GM21367 (cell line): ENCODE measurements at regions not wholly inside any gene's neighbourhood (a gene's known extent, or its start where the extent isn't known, plus 50 kb on each side); places are given as distances from the start of the nearest gene placed in this dataset.

Experiments used
- ATAC-seq: cut with Tn5 transposase; IDR thresholded peaks from one replicate; pipeline ENCODE4 v1.9.1; 2021; ENCODE audit not compliant: unreplicated experiment

- no peak for ATAC-seq
Observed at GRCh38 chr15:58235961-58236360, 97.8 kb downstream of the AQP9 start.

- no peak for ATAC-seq
Observed at GRCh38 chr15:58240191-58240932, 102.2 kb downstream of the AQP9 start.

- ATAC-seq: no peak
Observed at GRCh38 chr15:58241872-58242271, 103.7 kb downstream of the AQP9 start.

GRCh38 chr15:58243070-58243469 lies 104.9 kb downstream of the AQP9 start:
- no peak for ATAC-seq

- no peak for ATAC-seq
Observed at GRCh38 chr15:58244536-58244935, 106.4 kb downstream of the AQP9 start.

GRCh38 chr15:58246041-58246440 lies 107.9 kb downstream of the AQP9 start:
- no peak for ATAC-seq

- ATAC-seq: no peak
Observed at GRCh38 chr15:58247855-58248842, 110.0 kb downstream of the AQP9 start.

- ATAC-seq: no peak
Observed at GRCh38 chr15:58249646-58250312, 111.6 kb downstream of the AQP9 start.

- no peak for ATAC-seq
Observed at GRCh38 chr15:58252586-58253323, 114.6 kb downstream of the AQP9 start.

- ATAC-seq: no peak
Observed at GRCh38 chr15:58257776-58258325, 119.7 kb downstream of the AQP9 start.

- ATAC-seq: no peak
Observed at GRCh38 chr15:58258501-58259292, 120.5 kb downstream of the AQP9 start.

- no peak for ATAC-seq
Observed at GRCh38 chr15:58260205-58260724, 122.1 kb downstream of the AQP9 start.

GRCh38 chr15:58260725-58261267 lies 122.6 kb downstream of the AQP9 start:
- ATAC-seq: no peak

- no peak for ATAC-seq
Observed at GRCh38 chr15:58261368-58261767, 123.2 kb downstream of the AQP9 start.

- no peak for ATAC-seq
Observed at GRCh38 chr15:58264053-58264971, 126.1 kb downstream of the AQP9 start.

- ATAC-seq: no peak
Observed at GRCh38 chr15:58267051-58267450, 128.9 kb downstream of the AQP9 start.

GRCh38 chr15:58268746-58269267 lies 130.6 kb downstream of the AQP9 start:
- no peak for ATAC-seq
